IMR-90 (cell line): ENCODE measurements at regions not wholly inside any gene's neighbourhood (a gene's known extent, or its start where the extent isn't known, plus 50 kb on each side); places are given as distances from the start of the nearest gene placed in this dataset.

ENCODE experiments used
- ATAC-seq: fragments of 200-7000 bp; cut with Tn5 transposase; 2 replicates; pipeline ENCODE4 v1.9.1; 2020; ENCODE audit warnings: low read depth, mild to moderate bottlenecking, moderate library complexity
- BruUV-seq: library from RNA; stranded (reverse); fragments of 400-500 nt; replicated peaks from 2 replicates; lab custom pipeline; 2021; lab: Mats Ljungman, UMichigan
- CTCF ChIA-PET: fragments of 300-600 bp; formaldehyde crosslinking; extraction: SDS; loops from one replicate; lab custom pipeline; 2021; ENCODE audit warnings: antibody characterized with exemption; lab: Yijun Ruan, JAX
- POLR2A ChIA-PET: fragments of 300-600 bp; sonication (Branson Sonifier 250); formaldehyde crosslinking; loops from one replicate; lab custom pipeline; 2022; ENCODE audit warnings: antibody characterized with exemption; ENCODE audit not compliant: unreplicated experiment; lab: Charles Lee
- DNase-seq: peaks from one replicate; pipeline ENCODE4 v3.0.0; 2013
- H2AFZ ChIP-seq: replicated peaks from 2 replicates; pipeline ENCODE3; 2013; ENCODE audit warnings: low read length, mild to moderate bottlenecking; ENCODE audit not compliant: poor library complexity
- H2AK5ac ChIP-seq: 2 replicates; pipeline ENCODE4 v1.6.1; 2013; ENCODE audit warnings: low read depth, low read length, inconsistent platforms
- H2AK9ac ChIP-seq: replicated peaks from 2 replicates; pipeline ENCODE3; 2013; ENCODE audit warnings: mild to moderate bottlenecking, low read depth, low read length, moderate library complexity; ENCODE audit not compliant: poor library complexity
- H2BK120ac ChIP-seq: 2 replicates; pipeline ENCODE4 v1.6.1; 2013; ENCODE audit warnings: low read depth, low read length, inconsistent platforms
- H2BK15ac ChIP-seq: 3 replicates; pipeline ENCODE4 v1.6.1; 2013; ENCODE audit warnings: low read depth, low read length, inconsistent platforms
- H2BK20ac ChIP-seq: 2 replicates; pipeline ENCODE4 v1.6.1; 2013; ENCODE audit warnings: low read depth, mild to moderate bottlenecking, inconsistent platforms, low read length, moderate library complexity
- H2BK5ac ChIP-seq: 2 replicates; pipeline ENCODE4 v1.6.1; 2013; ENCODE audit warnings: mild to moderate bottlenecking, low read depth, low read length, inconsistent platforms; ENCODE audit not compliant: poor library complexity, severe bottlenecking
- H3K14ac ChIP-seq: replicated peaks from 2 replicates; pipeline ENCODE4 v1.6.1; 2013; ENCODE audit warnings: low read depth, low read length, inconsistent platforms
- H3K18ac ChIP-seq: 2 replicates; pipeline ENCODE4 v1.6.1; 2013; ENCODE audit warnings: low read depth, low read length, control low read depth
- H3K23ac ChIP-seq: 2 replicates; pipeline ENCODE4 v1.6.1; 2013; ENCODE audit warnings: low read depth, low read length, inconsistent platforms
- H3K27ac ChIP-seq: 2 replicates; pipeline ENCODE4 v1.5.1; 2013; ENCODE audit warnings: mild to moderate bottlenecking, control low read depth, low read length; ENCODE audit not compliant: insufficient read depth
- H3K27me3 ChIP-seq: 2 replicates; pipeline ENCODE4 v1.6.1; 2013; ENCODE audit warnings: low read length; ENCODE audit not compliant: control insufficient read depth, insufficient read depth
- H3K36me3 ChIP-seq: 2 replicates; pipeline ENCODE4 v1.6.1; 2013; ENCODE audit warnings: low read length, mixed read lengths; ENCODE audit not compliant: control insufficient read depth, insufficient read depth
- H3K4ac ChIP-seq: 2 replicates; pipeline ENCODE4 v1.6.1; 2013; ENCODE audit warnings: low read depth, low read length, inconsistent platforms
- H3K4me1 ChIP-seq: 2 replicates; pipeline ENCODE4 v1.6.1; 2013; ENCODE audit warnings: low read length, mixed read lengths; ENCODE audit not compliant: control insufficient read depth, insufficient read depth
- H3K4me2 ChIP-seq: 2 replicates; pipeline ENCODE4 v1.6.1; 2013; ENCODE audit warnings: low read depth, mild to moderate bottlenecking, control low read depth, low read length, moderate library complexity
- H3K4me3 ChIP-seq: 2 replicates; pipeline ENCODE4 v1.5.1; 2013; ENCODE audit warnings: low read depth, mild to moderate bottlenecking, control low read depth, low read length, moderate library complexity; ENCODE audit not compliant: insufficient read depth
- H3K56ac ChIP-seq: 2 replicates; pipeline ENCODE4 v1.6.1; 2013; ENCODE audit warnings: low read length, inconsistent platforms; ENCODE audit not compliant: insufficient read depth; ENCODE audit errors: extremely low read depth
- H3K79me1 ChIP-seq, 2 experiments: 2 replicates each; pipeline ENCODE4 v1.6.1; 2013; ENCODE audit warnings: low read length in 2 of 2, inconsistent platforms in 1 of 2, low read depth in 1 of 2
- H3K9ac ChIP-seq: 2 replicates; pipeline ENCODE4 v1.6.1; 2013; ENCODE audit warnings: low read depth, low read length, control low read depth
- H3K9me1 ChIP-seq: 2 replicates; pipeline ENCODE4 v1.6.1; 2013; ENCODE audit warnings: low read length, inconsistent platforms; ENCODE audit not compliant: insufficient read depth
- H3K9me3 ChIP-seq: 2 replicates; pipeline ENCODE4 v1.6.1; 2013; ENCODE audit warnings: low read length; ENCODE audit not compliant: control insufficient read depth, insufficient read depth
- H4K20me1 ChIP-seq: 2 replicates; pipeline ENCODE4 v1.6.1; 2013; ENCODE audit warnings: low read length, inconsistent platforms; ENCODE audit not compliant: insufficient read depth
- H4K5ac ChIP-seq: 2 replicates; pipeline ENCODE4 v1.6.1; 2013; ENCODE audit warnings: mild to moderate bottlenecking, low read depth, low read length, control low read depth
- H4K8ac ChIP-seq, 2 experiments: 2 replicates each; pipeline ENCODE4 v1.6.1; 2013; ENCODE audit warnings: low read depth in 2 of 2, low read length in 2 of 2, control low read depth in 1 of 2, inconsistent platforms in 1 of 2
- H4K91ac ChIP-seq: 2 replicates; pipeline ENCODE4 v1.6.1; 2013; ENCODE audit warnings: low read depth, low read length, inconsistent platforms; ENCODE audit not compliant: insufficient read depth
- BHLHE40 ChIP-seq: fragments of 150-350 bp; IDR thresholded peaks from 2 replicates; pipeline ENCODE4 v1.6.1; 2016; ENCODE audit warnings: mild to moderate bottlenecking, low read depth, low read length
- CEBPB ChIP-seq: IDR thresholded peaks from 2 replicates; pipeline ENCODE4 v1.6.1; 2012; ENCODE audit warnings: low read depth, low read length, improper control_type of control experiment
- CHD1 ChIP-seq: IDR thresholded peaks from 2 replicates; pipeline ENCODE4 v1.6.1; 2012; ENCODE audit warnings: low read depth, low read length, improper control_type of control experiment
- FOS ChIP-seq: fragments of 150-350 bp; IDR thresholded peaks from 2 replicates; pipeline ENCODE4 v1.6.1; 2016; ENCODE audit warnings: low read depth, low read length
- MAFK ChIP-seq: IDR thresholded peaks from 2 replicates; pipeline ENCODE4 v1.6.1; 2012; ENCODE audit warnings: low read depth, low read length, improper control_type of control experiment
- MAZ ChIP-seq: IDR thresholded peaks from 2 replicates; pipeline ENCODE4 v1.6.1; 2012; ENCODE audit warnings: low read depth, mild to moderate bottlenecking, low read length, improper control_type of control experiment, moderate library complexity, borderline replicate concordance
- MXI1 ChIP-seq: IDR thresholded peaks from 2 replicates; pipeline ENCODE4 v1.6.1; 2012; ENCODE audit warnings: low read depth, mild to moderate bottlenecking, low read length, moderate library complexity, borderline replicate concordance
- POLR2A ChIP-seq: IDR thresholded peaks from 2 replicates; pipeline ENCODE4 v1.6.1; 2012; ENCODE audit warnings: mild to moderate bottlenecking, low read depth, low read length
- RAD21 ChIP-seq: IDR thresholded peaks from 2 replicates; pipeline ENCODE4 v1.6.1; 2012; ENCODE audit warnings: low read length, improper control_type of control experiment
- RCOR1 ChIP-seq: IDR thresholded peaks from 2 replicates; pipeline ENCODE4 v1.6.1; 2012; ENCODE audit warnings: mild to moderate bottlenecking, low read length, improper control_type of control experiment; ENCODE audit not compliant: insufficient replicate concordance
- RFX5 ChIP-seq: IDR thresholded peaks from 2 replicates; pipeline ENCODE4 v1.8.0; 2012; ENCODE audit warnings: low read depth, mild to moderate bottlenecking, low read length, moderate library complexity
- SMC3 ChIP-seq: fragments of 150-350 bp; IDR thresholded peaks from 2 replicates; pipeline ENCODE4 v1.6.1; 2016; ENCODE audit warnings: low read depth, mild to moderate bottlenecking, antibody characterized with exemption, low read length, moderate library complexity
- WGBS, 2 experiments: methylation state at CpG; one replicate each; pipeline versions ENCODE4 v1.1.5 to v1.1.7; 2013; ENCODE audit warnings: missing lambda C conversion rate in 2 of 2; ENCODE audit not compliant: insufficient read length in 1 of 2; ENCODE audit errors: extremely low coverage in 2 of 2; 5-methylcytosine and 5-hydroxymethylcytosine counted together
- dilution Hi-C: fragments of 300-500 bp; cut with HindIII; formaldehyde crosslinking; loops from one replicate; pipeline ENCODE4 v1.14.3; 2018; ENCODE audit warnings: low sequenced_read_pairs; ENCODE audit not compliant: unreplicated experiment
- in situ Hi-C: fragments of 300-500 bp; cut with MboI; formaldehyde crosslinking; loops from 3 replicates; pipeline ENCODE4 v1.14.3; 2019; ENCODE audit warnings: low sequenced_read_pairs, inconsistent platforms, mixed read lengths
- intact Hi-C: fragments of 100-400 bp; cut with micrococcal nuclease; formaldehyde crosslinking; loops from 2 replicates; pipeline ENCODE4 v1.10.0; 2022
- TF ChIP-seq, protein P1 (sequence below): fragments of 150-350 bp; IDR thresholded peaks from 2 replicates; pipeline ENCODE4 v1.6.1; 2017; ENCODE audit warnings: mild to moderate bottlenecking, antibody characterized with exemption, low read length, low read depth
- TF ChIP-seq, protein P2 (sequence below): conservative IDR thresholded peaks from 2 replicates; pipeline ENCODE4 v1.5.1; 2012; ENCODE audit warnings: mild to moderate bottlenecking, low read depth, low read length, improper control_type of control experiment

DNA sequence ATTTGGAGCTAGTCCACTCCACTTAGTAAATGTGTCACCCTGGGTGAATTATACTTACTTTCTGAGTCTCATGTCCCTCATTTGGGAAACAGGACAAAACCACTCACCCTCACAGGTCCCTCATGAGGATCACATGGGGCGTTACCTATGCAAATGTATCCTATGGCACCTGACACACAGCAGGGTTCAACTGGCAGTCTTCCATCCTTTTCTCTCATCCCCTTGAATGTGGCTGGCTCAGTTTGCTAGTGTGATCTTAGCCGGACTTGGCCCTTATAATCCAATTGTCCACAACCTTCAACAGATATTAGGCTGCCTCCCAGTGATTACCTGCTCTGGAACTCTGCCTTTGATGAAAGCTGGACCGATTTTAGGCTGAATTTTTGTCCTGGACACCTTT is 308.8 kb downstream of the MAP2K6 start:
- no TSS peak for BruUV-seq

More for the DNA sequence above, 308.8 kb downstream of the MAP2K6 start:
- intact Hi-C loops (no loop called here), in situ Hi-C loops (no loop called here), dilution Hi-C loops (no loop called here)
- POLR2A ChIA-PET = no interaction called here
- no peaks in the 10 kb centered on the region for H4K20me1 ChIP-seq
- H3K36me3 ChIP-seq = no peaks in the 10 kb centered on the region
- no peak overlapping the region for H4K91ac ChIP-seq
- no peak overlapping the region for H2BK120ac ChIP-seq
- CTCF ChIA-PET = interaction anchor here (1.0 kb wide), 1 partner anchor 114 kb away, joined by 3 read pairs; no protein-coding TSS in a partner anchor
- H4K5ac ChIP-seq = no peak overlapping the region
- no peak overlapping the region for H3K4me3 ChIP-seq
- H3K79me1 ChIP-seq = no peaks in the 10 kb centered on the region
- no peak overlapping the region for H3K56ac ChIP-seq
- 0 out of 2 replicates have a peak overlapping the region, but pooled peaks have one; percentile 35 for H2AK5ac ChIP-seq
- H3K9me1 ChIP-seq = no peaks in the 10 kb centered on the region
- no peaks in the 10 kb centered on the region for H3K9me3 ChIP-seq
- H3K4me1 ChIP-seq = 0 out of 2 replicates have a peak, but pooled peaks cover 1% of the 10 kb centered on the region
- H2BK5ac ChIP-seq = no peak overlapping the region
- no peak overlapping the region for H3K4me2 ChIP-seq
- no peak for DNase-seq
- no peak overlapping the region for H3K27ac ChIP-seq
- H3K4ac ChIP-seq = no peak overlapping the region
- H3K18ac ChIP-seq = no peak overlapping the region
- no peak overlapping the region for H2AFZ ChIP-seq
- no peak overlapping the region for H2AK9ac ChIP-seq
- H3K23ac ChIP-seq = no peak overlapping the region
- H3K14ac ChIP-seq = 0 out of 2 replicates have a peak overlapping the region, but pooled peaks have one; percentile 1
- no peaks in the 10 kb centered on the region for H3K27me3 ChIP-seq
- no peak for ATAC-seq
- H2BK15ac ChIP-seq = no peak overlapping the region
- no CpG with 5 or more reads among the region's 3 CpGs for WGBS, 2 experiments
- TF ChIP-seq CEBPB = no peak
- no peak for TF ChIP-seq BHLHE40
- no peak for TF ChIP-seq SMC3
- TF ChIP-seq MAZ = no peak
- TF ChIP-seq FOS = no peak
- TF ChIP-seq, protein P1, sequence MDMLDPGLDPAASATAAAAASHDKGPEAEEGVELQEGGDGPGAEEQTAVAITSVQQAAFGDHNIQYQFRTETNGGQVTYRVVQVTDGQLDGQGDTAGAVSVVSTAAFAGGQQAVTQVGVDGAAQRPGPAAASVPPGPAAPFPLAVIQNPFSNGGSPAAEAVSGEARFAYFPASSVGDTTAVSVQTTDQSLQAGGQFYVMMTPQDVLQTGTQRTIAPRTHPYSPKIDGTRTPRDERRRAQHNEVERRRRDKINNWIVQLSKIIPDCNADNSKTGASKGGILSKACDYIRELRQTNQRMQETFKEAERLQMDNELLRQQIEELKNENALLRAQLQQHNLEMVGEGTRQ = no peak
- no peak for TF ChIP-seq POLR2A
- TF ChIP-seq MAFK = no peak
- TF ChIP-seq, protein P2, sequence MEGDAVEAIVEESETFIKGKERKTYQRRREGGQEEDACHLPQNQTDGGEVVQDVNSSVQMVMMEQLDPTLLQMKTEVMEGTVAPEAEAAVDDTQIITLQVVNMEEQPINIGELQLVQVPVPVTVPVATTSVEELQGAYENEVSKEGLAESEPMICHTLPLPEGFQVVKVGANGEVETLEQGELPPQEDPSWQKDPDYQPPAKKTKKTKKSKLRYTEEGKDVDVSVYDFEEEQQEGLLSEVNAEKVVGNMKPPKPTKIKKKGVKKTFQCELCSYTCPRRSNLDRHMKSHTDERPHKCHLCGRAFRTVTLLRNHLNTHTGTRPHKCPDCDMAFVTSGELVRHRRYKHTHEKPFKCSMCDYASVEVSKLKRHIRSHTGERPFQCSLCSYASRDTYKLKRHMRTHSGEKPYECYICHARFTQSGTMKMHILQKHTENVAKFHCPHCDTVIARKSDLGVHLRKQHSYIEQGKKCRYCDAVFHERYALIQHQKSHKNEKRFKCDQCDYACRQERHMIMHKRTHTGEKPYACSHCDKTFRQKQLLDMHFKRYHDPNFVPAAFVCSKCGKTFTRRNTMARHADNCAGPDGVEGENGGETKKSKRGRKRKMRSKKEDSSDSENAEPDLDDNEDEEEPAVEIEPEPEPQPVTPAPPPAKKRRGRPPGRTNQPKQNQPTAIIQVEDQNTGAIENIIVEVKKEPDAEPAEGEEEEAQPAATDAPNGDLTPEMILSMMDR = no peak
- TF ChIP-seq CHD1 = no peak
- no peak for TF ChIP-seq RAD21
- no peak for TF ChIP-seq RFX5
- no peak for TF ChIP-seq MXI1
- no peak for TF ChIP-seq RCOR1
- H2BK20ac ChIP-seq = no peak overlapping the region; the same call in 1 of the 2 replicates
- no peak overlapping the region for H4K8ac ChIP-seq
- no peak overlapping the region for H3K9ac ChIP-seq
